ENCODE measurements at regions not wholly inside any gene's neighbourhood (a gene's known extent, or its start where the extent isn't known, plus 50 kb on each side); places are given as distances from the start of the nearest gene placed in this dataset.

DNA sequence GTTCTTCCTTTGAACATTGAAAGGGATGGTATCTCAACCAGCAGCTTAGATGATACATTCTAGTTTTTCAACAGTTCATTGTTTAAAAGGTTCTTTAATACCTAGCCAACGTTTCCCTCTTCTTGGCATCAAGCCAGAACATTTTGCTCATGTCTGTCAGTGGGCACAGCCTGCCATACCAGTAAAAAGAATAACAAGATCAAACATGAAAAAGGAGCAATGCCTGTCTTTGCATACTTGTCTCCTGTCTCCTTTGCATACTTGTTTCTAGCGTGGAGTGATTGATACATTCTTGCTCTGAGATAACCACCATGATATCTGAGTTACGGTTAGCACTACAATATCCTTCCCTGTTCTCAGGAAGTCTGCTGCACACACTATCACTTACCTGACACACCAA, 248.6 kb upstream of the DAPK1 start:
- DNase-seq, result no peak
- Histone ChIP-seq H3K27me3 (no peaks in the 10 kb centered on the region), H3K4me3 (no peak overlapping the region), H3K36me3 (ENCODE audit: low read depth, missing control alignments) (no peaks in the 10 kb centered on the region), H3K9me3 (no peaks in the 10 kb centered on the region), H3K27ac (no peak overlapping the region), H3K4me1 (no peaks in the 10 kb centered on the region)
- intact Hi-C loops (cut with DNase I; ENCODE audit: low total_unique reads), result no loop called here
- WGBS, 2 donors, result 47 to 59% methylated on average over 3 of the region's 3 CpGs
- TF ChIP-seq POLR2A (IDR thresholded peaks at IDR 0.05), result no peak

GRCh38 chr9:87250205-87250604, 247.5 kb upstream of the DAPK1 start:
- TF ChIP-seq, protein P1, sequence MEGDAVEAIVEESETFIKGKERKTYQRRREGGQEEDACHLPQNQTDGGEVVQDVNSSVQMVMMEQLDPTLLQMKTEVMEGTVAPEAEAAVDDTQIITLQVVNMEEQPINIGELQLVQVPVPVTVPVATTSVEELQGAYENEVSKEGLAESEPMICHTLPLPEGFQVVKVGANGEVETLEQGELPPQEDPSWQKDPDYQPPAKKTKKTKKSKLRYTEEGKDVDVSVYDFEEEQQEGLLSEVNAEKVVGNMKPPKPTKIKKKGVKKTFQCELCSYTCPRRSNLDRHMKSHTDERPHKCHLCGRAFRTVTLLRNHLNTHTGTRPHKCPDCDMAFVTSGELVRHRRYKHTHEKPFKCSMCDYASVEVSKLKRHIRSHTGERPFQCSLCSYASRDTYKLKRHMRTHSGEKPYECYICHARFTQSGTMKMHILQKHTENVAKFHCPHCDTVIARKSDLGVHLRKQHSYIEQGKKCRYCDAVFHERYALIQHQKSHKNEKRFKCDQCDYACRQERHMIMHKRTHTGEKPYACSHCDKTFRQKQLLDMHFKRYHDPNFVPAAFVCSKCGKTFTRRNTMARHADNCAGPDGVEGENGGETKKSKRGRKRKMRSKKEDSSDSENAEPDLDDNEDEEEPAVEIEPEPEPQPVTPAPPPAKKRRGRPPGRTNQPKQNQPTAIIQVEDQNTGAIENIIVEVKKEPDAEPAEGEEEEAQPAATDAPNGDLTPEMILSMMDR (IDR thresholded peaks at IDR 0.05), result no peak
- no peak for TF ChIP-seq POLR2A (IDR thresholded peaks at IDR 0.05)
- H3K36me3 ChIP-seq (ENCODE audit: low read depth, missing control alignments), result no peaks in the 10 kb centered on the region
- no peaks in the 10 kb centered on the region for H3K9me3 ChIP-seq
- peak; percentile 45 for DNase-seq
- no peak overlapping the region for H3K4me3 ChIP-seq
- no peak overlapping the region for H3K27ac ChIP-seq
- H3K4me1 ChIP-seq, result no peaks in the 10 kb centered on the region
- no peaks in the 10 kb centered on the region for H3K27me3 ChIP-seq
- intact Hi-C loops (cut with DNase I; ENCODE audit: low total_unique reads), result no loop called here
- 86 to 92% methylated on average over 1 of the region's 1 CpG for WGBS, 2 donors

DNA sequence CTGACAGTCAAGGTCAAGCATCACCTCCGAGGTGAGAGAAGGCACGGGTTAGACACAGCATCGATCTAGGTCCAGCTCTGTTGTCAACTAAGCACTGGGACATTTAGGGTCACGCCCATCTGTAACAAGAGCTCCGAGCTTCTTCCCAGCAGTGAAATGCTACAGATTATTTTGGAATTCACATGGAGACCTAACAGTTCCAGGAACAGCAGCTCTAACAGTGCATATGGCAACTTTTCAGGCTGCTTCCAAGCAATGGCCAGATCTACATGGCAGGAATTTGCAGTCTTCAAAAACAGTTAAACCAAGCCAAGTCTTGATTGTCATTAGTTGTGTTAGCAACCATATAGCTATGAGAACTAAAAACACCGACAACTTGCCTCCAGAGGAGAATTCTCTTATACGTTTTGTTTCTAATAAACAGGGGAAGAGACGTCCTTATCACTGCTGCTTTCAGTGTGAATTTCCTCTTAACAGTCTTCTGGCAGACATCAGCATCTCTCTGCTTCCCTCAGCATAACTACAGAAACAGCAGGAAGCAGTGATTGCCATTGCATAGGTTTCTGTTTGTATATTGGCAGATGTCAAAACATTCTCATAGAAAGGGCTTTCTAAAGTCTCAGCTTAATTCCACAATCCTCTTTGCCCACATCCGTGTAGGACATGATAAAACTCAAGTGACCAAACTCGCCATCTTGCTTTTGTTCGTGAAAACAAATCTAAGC, 242.1 kb upstream of the DAPK1 start:
- intact Hi-C loops (cut with DNase I; ENCODE audit: low total_unique reads), result no loop called here
- no peak overlapping the region for H3K4me3 ChIP-seq
- DNase-seq, result no peak
- no peaks in the 10 kb centered on the region for H3K9me3 ChIP-seq
- TF ChIP-seq POLR2A (IDR thresholded peaks at IDR 0.05), result no peak
- TF ChIP-seq, protein P1 (IDR thresholded peaks at IDR 0.05), result no peak
- WGBS, 2 donors, result 66% methylated on average over 9 to 11 of the region's 11 CpGs
- no peaks in the 10 kb centered on the region for H3K36me3 ChIP-seq (ENCODE audit: low read depth, missing control alignments)
- H3K27me3 ChIP-seq, result no peaks in the 10 kb centered on the region
- peak overlapping the region in 1 of 2 donors; percentile 24 for H3K27ac ChIP-seq
- peaks cover 14% of the 10 kb centered on the region for H3K4me1 ChIP-seq

- intact Hi-C loops (cut with DNase I; ENCODE audit: low total_unique reads), result no loop called here
- no peaks in the 10 kb centered on the region for H3K36me3 ChIP-seq (ENCODE audit: low read depth, missing control alignments)
- peaks cover 14% of the 10 kb centered on the region for H3K4me1 ChIP-seq
- no peaks in the 10 kb centered on the region for H3K27me3 ChIP-seq
- peak; percentile 48 for DNase-seq
- no peak overlapping the region for H3K4me3 ChIP-seq
- no peaks in the 10 kb centered on the region for H3K9me3 ChIP-seq
- TF ChIP-seq POLR2A (IDR thresholded peaks at IDR 0.05), result no peak
- TF ChIP-seq, protein P1 (IDR thresholded peaks at IDR 0.05), result no peak
- no peak overlapping the region for H3K27ac ChIP-seq
Observed at GRCh38 chr9:87256973-87257372, 240.7 kb upstream of the DAPK1 start.

GRCh38 chr9:87259543-87260518, 237.8 kb upstream of the DAPK1 start:
- intact Hi-C loops (cut with DNase I; ENCODE audit: low total_unique reads), result no loop called here

More at GRCh38 chr9:87259543-87260518, 237.8 kb upstream of the DAPK1 start:
- Histone ChIP-seq H3K9me3 (no peaks in the 10 kb centered on the region), H3K4me3 (no peak overlapping the region), H3K27ac (no peak overlapping the region), H3K36me3 (ENCODE audit: low read depth, missing control alignments) (no peaks in the 10 kb centered on the region), H3K4me1 (peaks cover 14% of the 10 kb centered on the region), H3K27me3 (no peaks in the 10 kb centered on the region)
- no peak for TF ChIP-seq POLR2A (IDR thresholded peaks at IDR 0.05)
- WGBS, 2 donors, result 64 to 70% methylated on average over 20 of the region's 20 CpGs
- no peak for DNase-seq

Measured in testis (tissue), 2 donors.